ENCODE measurements at regions not wholly inside any gene's neighbourhood (a gene's known extent, or its start where the extent isn't known, plus 50 kb on each side); places are given as distances from the start of the nearest gene placed in this dataset.

DNA sequence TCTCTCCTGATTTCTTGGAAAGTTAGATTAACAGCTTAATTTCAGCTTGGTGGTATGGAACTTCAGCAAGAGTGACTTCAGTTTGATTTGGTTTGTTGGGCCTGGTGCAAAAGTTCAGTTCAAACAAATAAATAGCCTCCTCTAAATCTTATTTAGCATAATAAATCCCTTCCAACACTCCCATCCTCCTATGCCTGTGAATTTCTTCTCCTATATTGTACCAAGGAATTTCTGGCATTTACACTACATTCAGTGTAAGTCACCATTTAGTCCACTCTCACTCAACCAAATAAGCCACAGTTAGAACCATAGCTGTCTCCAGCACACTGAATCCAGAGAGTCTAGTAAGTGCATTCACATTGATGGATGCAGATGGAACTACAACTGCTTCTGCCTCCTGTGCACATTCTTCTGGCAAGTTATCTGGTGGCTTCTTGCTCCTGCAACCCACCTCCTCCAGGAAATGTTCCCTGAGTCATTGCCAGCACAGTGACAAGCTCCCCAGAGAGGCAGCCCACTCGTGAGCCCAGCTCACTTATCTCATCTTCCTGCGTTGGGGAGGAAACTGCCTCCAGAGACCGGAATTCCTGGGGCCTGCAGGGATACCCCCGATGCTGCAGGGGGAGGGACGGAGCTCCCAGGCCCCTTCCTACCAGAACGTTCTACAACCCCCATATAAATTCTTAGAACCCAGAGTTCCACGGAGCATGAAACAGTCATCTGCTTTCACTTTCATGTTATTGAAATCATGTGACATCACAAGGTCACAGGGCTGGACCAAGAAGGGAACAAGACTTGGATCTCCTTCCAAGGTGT, 318.3 kb downstream of the PHKB start (continued):
- TF ChIP-seq NR2C1 (IDR thresholded peaks at IDR 0.05): no peak
- peak; percentile 70 for TF ChIP-seq NR2C1 (tag; IDR thresholded peaks at IDR 0.05)
- TF ChIP-seq, protein P1, sequence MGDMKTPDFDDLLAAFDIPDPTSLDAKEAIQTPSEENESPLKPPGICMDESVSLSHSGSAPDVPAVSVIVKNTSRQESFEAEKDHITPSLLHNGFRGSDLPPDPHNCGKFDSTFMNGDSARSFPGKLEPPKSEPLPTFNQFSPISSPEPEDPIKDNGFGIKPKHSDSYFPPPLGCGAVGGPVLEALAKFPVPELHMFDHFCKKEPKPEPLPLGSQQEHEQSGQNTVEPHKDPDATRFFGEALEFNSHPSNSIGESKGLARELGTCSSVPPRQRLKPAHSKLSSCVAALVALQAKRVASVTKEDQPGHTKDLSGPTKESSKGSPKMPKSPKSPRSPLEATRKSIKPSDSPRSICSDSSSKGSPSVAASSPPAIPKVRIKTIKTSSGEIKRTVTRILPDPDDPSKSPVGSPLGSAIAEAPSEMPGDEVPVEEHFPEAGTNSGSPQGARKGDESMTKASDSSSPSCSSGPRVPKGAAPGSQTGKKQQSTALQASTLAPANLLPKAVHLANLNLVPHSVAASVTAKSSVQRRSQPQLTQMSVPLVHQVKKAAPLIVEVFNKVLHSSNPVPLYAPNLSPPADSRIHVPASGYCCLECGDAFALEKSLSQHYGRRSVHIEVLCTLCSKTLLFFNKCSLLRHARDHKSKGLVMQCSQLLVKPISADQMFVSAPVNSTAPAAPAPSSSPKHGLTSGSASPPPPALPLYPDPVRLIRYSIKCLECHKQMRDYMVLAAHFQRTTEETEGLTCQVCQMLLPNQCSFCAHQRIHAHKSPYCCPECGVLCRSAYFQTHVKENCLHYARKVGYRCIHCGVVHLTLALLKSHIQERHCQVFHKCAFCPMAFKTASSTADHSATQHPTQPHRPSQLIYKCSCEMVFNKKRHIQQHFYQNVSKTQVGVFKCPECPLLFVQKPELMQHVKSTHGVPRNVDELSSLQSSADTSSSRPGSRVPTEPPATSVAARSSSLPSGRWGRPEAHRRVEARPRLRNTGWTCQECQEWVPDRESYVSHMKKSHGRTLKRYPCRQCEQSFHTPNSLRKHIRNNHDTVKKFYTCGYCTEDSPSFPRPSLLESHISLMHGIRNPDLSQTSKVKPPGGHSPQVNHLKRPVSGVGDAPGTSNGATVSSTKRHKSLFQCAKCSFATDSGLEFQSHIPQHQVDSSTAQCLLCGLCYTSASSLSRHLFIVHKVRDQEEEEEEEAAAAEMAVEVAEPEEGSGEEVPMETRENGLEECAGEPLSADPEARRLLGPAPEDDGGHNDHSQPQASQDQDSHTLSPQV (IDR thresholded peaks at IDR 0.05): no peak
- TF ChIP-seq U2AF2 (optimal IDR thresholded peaks at IDR 0.05; ENCODE audit: low read depth, low read length): no peak
- TF ChIP-seq, protein P2, sequence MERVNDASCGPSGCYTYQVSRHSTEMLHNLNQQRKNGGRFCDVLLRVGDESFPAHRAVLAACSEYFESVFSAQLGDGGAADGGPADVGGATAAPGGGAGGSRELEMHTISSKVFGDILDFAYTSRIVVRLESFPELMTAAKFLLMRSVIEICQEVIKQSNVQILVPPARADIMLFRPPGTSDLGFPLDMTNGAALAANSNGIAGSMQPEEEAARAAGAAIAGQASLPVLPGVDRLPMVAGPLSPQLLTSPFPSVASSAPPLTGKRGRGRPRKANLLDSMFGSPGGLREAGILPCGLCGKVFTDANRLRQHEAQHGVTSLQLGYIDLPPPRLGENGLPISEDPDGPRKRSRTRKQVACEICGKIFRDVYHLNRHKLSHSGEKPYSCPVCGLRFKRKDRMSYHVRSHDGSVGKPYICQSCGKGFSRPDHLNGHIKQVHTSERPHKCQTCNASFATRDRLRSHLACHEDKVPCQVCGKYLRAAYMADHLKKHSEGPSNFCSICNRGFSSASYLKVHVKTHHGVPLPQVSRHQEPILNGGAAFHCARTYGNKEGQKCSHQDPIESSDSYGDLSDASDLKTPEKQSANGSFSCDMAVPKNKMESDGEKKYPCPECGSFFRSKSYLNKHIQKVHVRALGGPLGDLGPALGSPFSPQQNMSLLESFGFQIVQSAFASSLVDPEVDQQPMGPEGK (CRISPR knock-in tag; IDR thresholded peaks at IDR 0.05; ENCODE audit: borderline replicate concordance): no peak
- TF ChIP-seq SMAD4 (CRISPR knock-in tag; conservative IDR thresholded peaks at IDR 0.05): no peak
- no peak for TF ChIP-seq DNMT1 (IDR thresholded peaks at IDR 0.05)
- TF ChIP-seq, protein P3, sequence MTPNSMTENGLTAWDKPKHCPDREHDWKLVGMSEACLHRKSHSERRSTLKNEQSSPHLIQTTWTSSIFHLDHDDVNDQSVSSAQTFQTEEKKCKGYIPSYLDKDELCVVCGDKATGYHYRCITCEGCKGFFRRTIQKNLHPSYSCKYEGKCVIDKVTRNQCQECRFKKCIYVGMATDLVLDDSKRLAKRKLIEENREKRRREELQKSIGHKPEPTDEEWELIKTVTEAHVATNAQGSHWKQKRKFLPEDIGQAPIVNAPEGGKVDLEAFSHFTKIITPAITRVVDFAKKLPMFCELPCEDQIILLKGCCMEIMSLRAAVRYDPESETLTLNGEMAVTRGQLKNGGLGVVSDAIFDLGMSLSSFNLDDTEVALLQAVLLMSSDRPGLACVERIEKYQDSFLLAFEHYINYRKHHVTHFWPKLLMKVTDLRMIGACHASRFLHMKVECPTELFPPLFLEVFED (CRISPR knock-in tag; conservative IDR thresholded peaks at IDR 0.05): no peak
- no peak for TF ChIP-seq SREBF1 (IDR thresholded peaks at IDR 0.05; ENCODE audit: borderline replicate concordance, low read depth, low read length)
- no peak for TF ChIP-seq RBM17 (IDR thresholded peaks at IDR 0.05; ENCODE audit: borderline replicate concordance, low read depth, low read length)
- TF ChIP-seq SP1 (CRISPR knock-in tag; IDR thresholded peaks at IDR 0.05): no peak
- TF ChIP-seq, protein P4, sequence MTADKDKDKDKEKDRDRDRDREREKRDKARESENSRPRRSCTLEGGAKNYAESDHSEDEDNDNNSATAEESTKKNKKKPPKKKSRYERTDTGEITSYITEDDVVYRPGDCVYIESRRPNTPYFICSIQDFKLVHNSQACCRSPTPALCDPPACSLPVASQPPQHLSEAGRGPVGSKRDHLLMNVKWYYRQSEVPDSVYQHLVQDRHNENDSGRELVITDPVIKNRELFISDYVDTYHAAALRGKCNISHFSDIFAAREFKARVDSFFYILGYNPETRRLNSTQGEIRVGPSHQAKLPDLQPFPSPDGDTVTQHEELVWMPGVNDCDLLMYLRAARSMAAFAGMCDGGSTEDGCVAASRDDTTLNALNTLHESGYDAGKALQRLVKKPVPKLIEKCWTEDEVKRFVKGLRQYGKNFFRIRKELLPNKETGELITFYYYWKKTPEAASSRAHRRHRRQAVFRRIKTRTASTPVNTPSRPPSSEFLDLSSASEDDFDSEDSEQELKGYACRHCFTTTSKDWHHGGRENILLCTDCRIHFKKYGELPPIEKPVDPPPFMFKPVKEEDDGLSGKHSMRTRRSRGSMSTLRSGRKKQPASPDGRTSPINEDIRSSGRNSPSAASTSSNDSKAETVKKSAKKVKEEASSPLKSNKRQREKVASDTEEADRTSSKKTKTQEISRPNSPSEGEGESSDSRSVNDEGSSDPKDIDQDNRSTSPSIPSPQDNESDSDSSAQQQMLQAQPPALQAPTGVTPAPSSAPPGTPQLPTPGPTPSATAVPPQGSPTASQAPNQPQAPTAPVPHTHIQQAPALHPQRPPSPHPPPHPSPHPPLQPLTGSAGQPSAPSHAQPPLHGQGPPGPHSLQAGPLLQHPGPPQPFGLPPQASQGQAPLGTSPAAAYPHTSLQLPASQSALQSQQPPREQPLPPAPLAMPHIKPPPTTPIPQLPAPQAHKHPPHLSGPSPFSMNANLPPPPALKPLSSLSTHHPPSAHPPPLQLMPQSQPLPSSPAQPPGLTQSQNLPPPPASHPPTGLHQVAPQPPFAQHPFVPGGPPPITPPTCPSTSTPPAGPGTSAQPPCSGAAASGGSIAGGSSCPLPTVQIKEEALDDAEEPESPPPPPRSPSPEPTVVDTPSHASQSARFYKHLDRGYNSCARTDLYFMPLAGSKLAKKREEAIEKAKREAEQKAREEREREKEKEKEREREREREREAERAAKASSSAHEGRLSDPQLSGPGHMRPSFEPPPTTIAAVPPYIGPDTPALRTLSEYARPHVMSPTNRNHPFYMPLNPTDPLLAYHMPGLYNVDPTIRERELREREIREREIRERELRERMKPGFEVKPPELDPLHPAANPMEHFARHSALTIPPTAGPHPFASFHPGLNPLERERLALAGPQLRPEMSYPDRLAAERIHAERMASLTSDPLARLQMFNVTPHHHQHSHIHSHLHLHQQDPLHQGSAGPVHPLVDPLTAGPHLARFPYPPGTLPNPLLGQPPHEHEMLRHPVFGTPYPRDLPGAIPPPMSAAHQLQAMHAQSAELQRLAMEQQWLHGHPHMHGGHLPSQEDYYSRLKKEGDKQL (CRISPR knock-in tag; IDR thresholded peaks at IDR 0.05; ENCODE audit: borderline replicate concordance): no peak
- TF ChIP-seq ZSCAN29 (IDR thresholded peaks at IDR 0.05): no peak
- 0 out of 2 replicates have a peak, but pooled peaks have one; percentile 27 for TF ChIP-seq ATF7 (IDR thresholded peaks at IDR 0.05)
- TF ChIP-seq ETV1 (tag; conservative IDR thresholded peaks at IDR 0.05; ENCODE audit: low read depth): 0 out of 2 replicates have a peak, but pooled peaks have one; percentile 46
